ENCODE measurements at regions not wholly inside any gene's neighbourhood (a gene's known extent, or its start where the extent isn't known, plus 50 kb on each side); places are given as distances from the start of the nearest gene placed in this dataset.

DNA sequence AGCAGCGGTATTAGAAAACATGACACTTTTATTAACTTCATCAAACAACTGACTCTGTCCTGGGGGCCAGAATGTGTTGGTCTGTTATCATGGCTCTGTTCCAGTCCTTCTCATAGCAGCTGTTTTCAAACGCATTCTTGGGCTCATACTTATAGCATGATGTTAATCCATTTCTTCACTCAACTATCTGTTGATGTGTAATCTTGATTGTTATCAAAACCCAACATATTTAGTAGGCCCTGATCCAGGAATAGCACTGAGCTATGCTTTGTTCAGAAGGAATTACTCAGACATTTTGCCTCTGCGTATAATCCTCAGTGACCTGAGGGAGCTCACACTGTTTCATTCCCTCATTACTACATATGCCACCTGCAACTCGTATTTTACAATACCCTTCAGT lies 315.9 kb downstream of the BMP4 start:
- 100% methylated on average over 1 of the region's 4 CpGs for WGBS (ENCODE audit: insufficient coverage)
- Histone ChIP-seq H3K79me2 (ENCODE audit: insufficient read depth, low read length) (no peaks in the 10 kb centered on the region), H4K20me1 (ENCODE audit: insufficient read depth, low read length) (no peaks in the 10 kb centered on the region), H3K27ac (ENCODE audit: low read depth in 1 of 2, low read length in 2 of 2) (no peak overlapping the region), H3K9ac (ENCODE audit: insufficient read depth, low read length, poor library complexity, severe bottlenecking) (no peak overlapping the region), H3K4me3 (replicated peaks in 1 of 3; ENCODE audit: low read depth in 2 of 3, low read length in 3 of 3) (no peak overlapping the region), H3K4me2 (replicated peaks; ENCODE audit: extremely low read depth, low read length, poor library complexity, severe bottlenecking) (no peak overlapping the region), H3K36me3 (replicated peaks in 1 of 2; ENCODE audit: control insufficient read depth in 1 of 2, insufficient read depth in 2 of 2, low read length in 2 of 2) (no peaks in the 10 kb centered on the region), H2AFZ (ENCODE audit: insufficient read depth, low read depth, low read length, poor library complexity, severe bottlenecking) (no peak overlapping the region), H3K27me3 (ENCODE audit: control insufficient read depth in 2 of 2, insufficient read depth in 2 of 2, low read length in 2 of 2) (no peaks in the 10 kb centered on the region), H3K9me3 (replicated peaks in 1 of 2; ENCODE audit: control insufficient read depth in 1 of 2, insufficient read depth in 1 of 2, low read length in 2 of 2) (peaks cover 0 to 8% of the 10 kb centered on the region in 2 donors), H3K4me1 (ENCODE audit: control insufficient read depth in 1 of 2, insufficient read depth in 2 of 2, low read length in 2 of 2) (no peaks in the 10 kb centered on the region)
- TF ChIP-seq CTCF (IDR thresholded peaks at IDR 0.05), result no peak
- Mint-ChIP-seq H3K9me3 (peaks cover 0 to 9% (median 4%) of the 10 kb centered on the region in 7 donors), H3K4me1 (no peaks in the 10 kb centered on the region), H3K36me3 (no peaks in the 10 kb centered on the region), H3K27ac (no peak overlapping the region), H3K27me3 (ENCODE audit: low read depth in 3 of 3) (peaks cover 1 to 3% (median 2%) of the 10 kb centered on the region in 3 donors), H3K4me3 (no peak overlapping the region)
- intact Hi-C loops (cut with micrococcal nuclease), result no loop called here
- no peak for DNase-seq

DNA sequence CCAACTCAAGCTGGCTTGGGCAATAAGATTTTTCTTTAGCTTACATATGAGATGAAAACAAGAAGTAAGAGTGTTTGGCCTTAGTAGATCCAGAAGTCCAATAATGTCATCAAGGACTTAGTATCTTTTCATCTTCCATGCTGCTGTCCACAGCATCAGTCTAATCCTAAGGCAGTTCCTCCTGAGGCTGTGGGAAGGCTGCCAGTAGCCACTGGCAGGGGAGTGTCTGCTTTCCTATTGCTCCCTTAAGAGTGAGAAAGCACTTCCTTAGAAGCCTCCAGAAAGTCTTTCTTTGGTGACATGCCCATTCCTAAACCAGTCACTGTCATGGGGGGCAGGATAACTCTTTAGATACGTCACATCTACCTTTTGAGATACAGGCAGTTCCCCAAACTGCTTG lies 317.7 kb downstream of the BMP4 start:
- Histone ChIP-seq H4K20me1 (ENCODE audit: insufficient read depth, low read length) (no peaks in the 10 kb centered on the region), H3K4me2 (replicated peaks; ENCODE audit: extremely low read depth, low read length, poor library complexity, severe bottlenecking) (no peak overlapping the region), H3K27me3 (ENCODE audit: control insufficient read depth in 2 of 2, insufficient read depth in 2 of 2, low read length in 2 of 2) (no peaks in the 10 kb centered on the region), H2AFZ (ENCODE audit: insufficient read depth, low read depth, low read length, poor library complexity, severe bottlenecking) (no peak overlapping the region), H3K4me1 (ENCODE audit: control insufficient read depth in 1 of 2, insufficient read depth in 2 of 2, low read length in 2 of 2) (no peaks in the 10 kb centered on the region), H3K9me3 (replicated peaks in 1 of 2; ENCODE audit: control insufficient read depth in 1 of 2, insufficient read depth in 1 of 2, low read length in 2 of 2) (peaks cover 0 to 8% of the 10 kb centered on the region in 2 donors), H3K79me2 (ENCODE audit: insufficient read depth, low read length) (no peaks in the 10 kb centered on the region), H3K9ac (ENCODE audit: insufficient read depth, low read length, poor library complexity, severe bottlenecking) (no peak overlapping the region), H3K4me3 (replicated peaks in 1 of 3; ENCODE audit: low read depth in 2 of 3, low read length in 3 of 3) (no peak overlapping the region), H3K36me3 (replicated peaks in 1 of 2; ENCODE audit: control insufficient read depth in 1 of 2, insufficient read depth in 2 of 2, low read length in 2 of 2) (no peaks in the 10 kb centered on the region), H3K27ac (ENCODE audit: low read depth in 1 of 2, low read length in 2 of 2) (no peak overlapping the region)
- Mint-ChIP-seq H3K4me3 (no peak overlapping the region), H3K27me3 (ENCODE audit: low read depth in 3 of 3) (peaks cover under 1 to 3% (median 1%) of the 10 kb centered on the region in 3 donors), H3K9me3 (peaks cover under 1 to 8% (median 4%) of the 10 kb centered on the region in 7 donors), H3K4me1 (no peaks in the 10 kb centered on the region), H3K36me3 (no peaks in the 10 kb centered on the region), H3K27ac (no peak overlapping the region)
- intact Hi-C loops (cut with micrococcal nuclease), result no loop called here
- DNase-seq, result no peak
- TF ChIP-seq CTCF (IDR thresholded peaks at IDR 0.05), result no peak
- WGBS (ENCODE audit: insufficient coverage), result 67% methylated on average over 1 of the region's 1 CpG

Data from CD14-positive monocyte (primary cell).